GM20431 (cell line): ENCODE measurements at regions not wholly inside any gene's neighbourhood (a gene's known extent, or its start where the extent isn't known, plus 50 kb on each side); places are given as distances from the start of the nearest gene placed in this dataset.
"Not testable (repeated sequence)": the region's sequence is repeated elsewhere in the genome, so short reads cannot be mapped to it uniquely, and the experiment has no call there.

Experiments
- in situ Hi-C: fragments of 300-500 bp; cut with MseI, MboI; formaldehyde crosslinking; loops from one replicate; pipeline ENCODE4 v1.15.0; 2020; ENCODE audit warnings: low sequenced_read_pairs; ENCODE audit not compliant: unreplicated experiment

DNA sequence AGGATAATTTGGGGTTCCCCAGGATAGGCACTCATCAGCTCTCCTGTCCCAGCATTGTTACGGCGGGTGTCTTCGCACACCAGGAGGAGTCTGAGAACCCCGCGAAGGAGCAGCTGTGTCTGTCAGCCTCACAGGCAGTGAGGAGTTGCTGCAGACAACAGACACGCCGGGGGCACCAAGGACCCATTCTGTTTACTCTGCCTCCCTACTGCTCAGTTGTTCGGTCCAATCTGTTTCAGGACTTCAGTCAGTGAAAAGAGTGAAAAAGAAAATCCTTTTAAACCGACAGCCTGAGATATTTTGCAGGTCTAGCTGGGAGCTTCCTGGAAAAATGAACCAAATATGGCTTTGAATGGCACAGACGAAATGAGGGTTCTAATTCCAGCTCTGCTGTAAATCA lies 288.4 kb downstream of the OMA1 start:
- in situ Hi-C loops: no loop called here

DNA sequence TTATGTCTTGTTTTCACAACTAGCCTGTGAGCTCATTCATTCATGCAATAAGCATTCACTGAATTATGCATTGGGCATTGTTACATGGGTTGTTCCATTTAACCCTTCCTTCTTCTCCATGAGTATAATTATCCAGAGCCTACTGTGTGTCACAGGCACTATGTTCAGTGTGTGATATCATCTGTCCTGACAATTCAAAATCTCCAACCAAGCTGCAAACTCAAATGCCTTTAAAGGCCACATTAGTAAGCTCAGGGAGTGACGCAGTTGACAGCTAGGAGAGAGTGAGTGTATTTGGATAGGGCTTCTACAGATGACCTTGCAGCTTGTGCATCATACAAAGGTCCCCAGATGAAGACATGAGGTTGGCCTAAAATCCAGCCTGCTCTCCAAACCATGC lies 289.5 kb downstream of the OMA1 start:
- in situ Hi-C loops: no loop called here

DNA sequence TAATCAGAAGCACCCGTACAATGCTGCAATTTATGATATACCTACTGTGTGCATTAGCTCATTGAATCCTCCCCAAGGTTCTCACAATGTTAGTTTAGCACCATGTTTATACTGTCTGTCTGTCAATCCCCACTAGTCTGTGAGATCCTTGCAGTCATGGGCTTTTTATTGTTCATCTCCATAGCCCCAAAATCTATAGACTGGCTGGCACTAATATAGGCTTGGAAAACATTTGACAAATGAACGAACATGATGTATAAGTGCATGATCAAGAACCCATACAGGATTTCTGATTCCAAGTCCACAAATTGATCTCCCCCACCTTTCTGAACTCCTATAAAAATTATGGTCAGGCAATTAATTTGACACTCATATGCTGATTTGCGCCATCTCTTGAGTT lies 290.0 kb downstream of the OMA1 start:
- in situ Hi-C loops: no loop called here

DNA sequence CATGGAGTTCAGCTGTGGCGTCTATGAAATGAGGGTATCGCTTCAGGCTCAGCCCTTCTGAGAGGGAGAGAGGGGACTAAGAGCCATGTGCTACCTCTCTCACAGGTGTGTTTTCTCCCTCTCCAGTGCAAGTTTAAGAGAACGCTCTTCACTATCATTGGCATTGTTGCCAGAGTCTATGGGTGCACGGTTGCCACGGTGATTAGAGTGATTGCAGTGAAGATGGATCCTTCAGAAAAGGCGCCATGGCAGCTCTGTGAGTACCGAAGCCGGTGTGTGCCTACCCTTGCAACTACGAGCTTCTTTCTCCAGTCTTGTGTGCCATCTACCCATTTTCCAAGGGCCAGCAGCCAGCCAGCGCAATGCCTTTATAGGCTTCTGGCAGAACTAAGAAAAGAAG lies 290.5 kb downstream of the OMA1 start:
- in situ Hi-C loops: no loop called here

DNA sequence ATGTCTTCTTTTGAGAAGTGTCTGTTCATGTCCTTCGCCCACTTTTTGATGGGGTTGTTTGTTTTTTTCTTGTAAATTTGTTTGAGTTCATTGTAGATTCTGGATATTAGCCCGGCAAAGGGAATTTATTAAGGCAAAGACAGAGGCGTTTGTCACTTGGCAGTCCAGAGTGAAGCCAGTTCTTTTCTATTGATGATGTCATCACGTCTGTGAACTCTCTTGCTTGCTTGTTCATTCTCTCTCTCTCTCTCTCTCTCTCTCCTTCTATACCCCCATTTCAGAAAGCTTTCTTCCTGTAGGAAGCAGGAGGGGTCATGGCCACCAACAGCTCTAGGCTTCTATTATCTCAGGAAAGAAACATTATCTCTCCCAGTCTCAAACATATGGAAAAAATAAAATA lies 291.3 kb downstream of the OMA1 start:
- in situ Hi-C loops: no loop called here

DNA sequence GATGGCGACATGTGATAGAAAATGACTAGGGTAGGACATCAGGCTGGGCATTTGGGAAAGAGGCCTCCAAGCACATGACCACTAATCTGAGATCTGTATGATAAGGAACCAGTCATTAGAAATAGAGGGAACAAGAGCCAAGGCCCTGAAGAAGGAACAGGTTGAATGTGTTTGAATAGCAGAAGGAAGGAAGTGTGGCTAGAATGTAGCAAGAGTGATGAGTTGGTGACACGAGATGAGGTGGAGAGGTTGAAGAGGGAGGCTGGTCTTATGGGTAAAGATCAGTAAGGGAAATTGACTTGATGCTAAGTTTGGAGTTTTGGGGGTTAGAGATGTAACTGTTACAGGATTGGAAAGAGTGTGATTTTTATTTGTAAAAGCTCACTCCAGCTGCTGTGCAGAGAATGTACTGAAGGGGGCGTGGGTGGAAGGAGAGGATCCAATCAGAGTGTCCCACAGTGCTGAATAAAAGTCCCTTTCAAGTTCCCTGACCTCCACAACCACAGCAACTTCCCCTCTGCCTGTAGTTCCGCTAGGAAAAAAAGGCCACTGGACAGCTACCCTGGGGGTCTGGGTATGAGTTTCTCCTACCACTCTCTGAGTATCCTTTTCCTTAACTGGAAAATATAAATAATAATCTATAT lies 295.0 kb downstream of the OMA1 start:
- in situ Hi-C loops: no loop called here

DNA sequence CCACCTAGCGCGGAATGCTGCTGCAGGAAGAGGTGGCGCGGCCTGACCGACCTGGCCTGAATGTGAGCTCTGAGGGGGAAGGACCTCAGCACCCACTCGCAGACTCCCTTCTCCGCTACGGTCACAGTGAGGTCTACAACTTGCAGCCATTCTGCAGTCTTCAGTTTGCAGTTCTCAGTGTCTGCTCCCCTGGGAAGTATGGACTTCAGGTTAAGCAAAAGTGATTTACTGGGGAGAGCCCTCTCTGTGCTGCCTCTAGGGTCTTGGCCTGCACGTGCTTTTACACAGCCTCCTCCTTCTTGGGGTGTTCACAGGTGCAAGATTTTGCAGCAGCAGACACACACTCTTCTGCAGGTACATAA lies 296.0 kb downstream of the OMA1 start:
- in situ Hi-C loops: no loop called here

DNA sequence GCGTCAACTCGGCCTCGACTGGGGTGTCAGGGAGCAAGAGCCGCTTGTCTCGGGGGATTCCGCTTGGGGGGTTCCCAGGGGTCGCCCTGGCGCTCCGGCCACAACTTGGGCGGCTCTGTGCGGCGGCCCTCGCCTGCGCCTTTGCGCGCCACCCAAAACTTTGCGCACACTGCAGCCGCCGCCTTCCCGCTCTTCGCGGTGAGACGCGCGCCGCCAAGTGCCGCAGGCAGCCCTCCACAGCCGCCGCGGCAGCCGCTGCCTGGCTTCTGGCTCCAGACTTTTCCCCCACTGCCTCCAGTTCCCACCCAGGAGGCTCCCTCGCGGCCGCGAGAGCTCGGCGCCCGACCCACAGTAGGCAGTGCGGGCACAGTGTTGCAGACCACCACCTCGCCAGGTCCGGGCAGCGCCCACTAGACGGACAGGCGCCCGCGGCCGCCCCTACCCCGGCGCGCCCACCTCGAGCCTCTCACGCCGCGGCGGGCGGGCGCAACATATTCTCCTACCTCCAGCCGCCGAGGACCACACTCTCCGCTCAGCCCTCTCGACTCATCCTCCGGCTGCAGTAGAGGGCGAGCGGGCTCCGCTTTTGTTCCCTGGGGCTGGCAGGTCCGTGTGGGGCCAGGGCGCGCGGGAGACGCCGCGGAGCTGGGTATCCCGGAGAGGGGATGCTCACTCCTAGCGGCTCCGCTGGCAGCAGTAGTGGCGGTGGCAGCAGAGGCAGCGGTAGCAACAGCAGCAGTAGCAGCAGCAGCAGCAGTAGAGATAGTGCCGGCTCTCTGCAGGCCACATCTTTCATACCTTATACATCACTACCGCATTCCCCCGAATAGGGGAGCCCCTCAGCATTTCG lies 296.6 kb downstream of the OMA1 start:
- in situ Hi-C loops: no loop called here

DNA sequence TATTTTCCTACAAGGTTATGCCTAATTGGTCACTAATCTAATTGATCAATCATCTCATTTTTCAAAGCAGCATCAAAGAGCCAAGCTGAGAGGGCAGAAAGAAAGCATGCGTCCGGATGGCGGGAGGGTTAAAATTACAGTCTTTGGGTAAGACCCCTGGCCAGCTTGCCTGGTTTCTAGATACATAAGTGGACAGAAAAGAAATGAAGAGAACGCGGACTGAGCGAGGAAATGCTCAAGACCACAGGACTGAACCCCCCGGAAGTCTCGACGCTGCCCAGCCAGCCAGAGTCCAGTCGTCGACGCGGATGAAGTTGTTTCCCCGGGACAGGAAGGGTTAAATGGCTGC lies 297.2 kb downstream of the OMA1 start:
- in situ Hi-C loops: no loop called here

DNA sequence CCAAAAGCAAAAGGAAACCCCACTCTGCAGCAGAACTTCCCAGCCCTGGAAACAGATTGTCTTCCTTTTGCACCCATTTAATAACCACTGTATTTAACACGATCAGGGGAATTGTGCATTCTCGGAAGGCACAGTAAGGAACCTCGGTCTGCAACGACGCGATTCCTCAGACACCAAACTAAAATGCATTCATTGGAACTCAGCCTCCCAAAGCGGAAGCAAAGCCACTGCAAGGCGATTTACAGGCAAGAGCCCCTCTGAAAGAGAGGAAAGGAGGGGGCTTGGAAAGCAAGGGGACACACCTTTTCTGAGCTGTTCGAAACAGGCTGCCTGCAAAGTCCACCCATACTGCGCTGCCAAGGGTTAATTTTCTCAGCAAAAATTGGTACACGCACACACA lies 297.7 kb downstream of the OMA1 start:
- in situ Hi-C loops: no loop called here

DNA sequence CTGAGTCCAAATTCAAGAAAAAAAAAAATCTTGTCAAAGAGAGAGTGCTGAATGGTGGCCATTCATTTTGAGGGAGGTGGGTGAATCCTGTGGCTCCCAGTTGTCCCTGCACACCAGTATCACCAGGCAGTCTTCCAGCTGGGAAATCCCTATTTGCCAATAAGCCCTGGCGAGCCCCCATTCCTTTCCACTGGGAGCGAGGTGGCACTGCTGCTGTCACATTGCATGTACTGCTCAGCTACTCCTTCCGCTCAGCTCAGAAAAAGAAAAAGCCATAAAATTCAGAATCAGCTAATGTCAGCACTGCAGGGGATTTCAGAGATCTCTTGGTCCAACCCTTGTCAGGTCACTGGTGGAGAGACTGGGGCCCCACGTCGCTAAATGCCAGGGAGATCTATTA lies 298.5 kb downstream of the OMA1 start:
- in situ Hi-C loops: no loop called here

DNA sequence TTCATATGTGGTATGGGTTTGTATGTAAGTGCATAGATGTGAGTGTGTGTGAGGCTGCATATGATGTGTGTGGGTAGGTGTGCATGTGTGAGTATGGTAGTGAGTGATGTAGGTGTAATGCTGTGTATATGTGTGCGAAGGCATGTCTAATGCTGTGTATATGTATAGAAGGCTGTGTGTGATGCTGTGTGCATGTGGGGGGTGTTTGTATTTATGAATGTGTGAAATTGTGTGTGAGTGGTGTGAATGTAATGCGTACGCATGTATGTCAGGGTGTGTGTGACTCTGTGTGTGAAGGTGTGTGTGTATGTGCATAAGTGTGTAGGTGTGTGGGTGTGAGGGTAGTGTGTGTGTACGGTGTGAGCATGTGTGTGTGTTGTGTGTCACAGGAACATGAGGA lies 300.0 kb downstream of the OMA1 start:
- in situ Hi-C loops: no loop called here

DNA sequence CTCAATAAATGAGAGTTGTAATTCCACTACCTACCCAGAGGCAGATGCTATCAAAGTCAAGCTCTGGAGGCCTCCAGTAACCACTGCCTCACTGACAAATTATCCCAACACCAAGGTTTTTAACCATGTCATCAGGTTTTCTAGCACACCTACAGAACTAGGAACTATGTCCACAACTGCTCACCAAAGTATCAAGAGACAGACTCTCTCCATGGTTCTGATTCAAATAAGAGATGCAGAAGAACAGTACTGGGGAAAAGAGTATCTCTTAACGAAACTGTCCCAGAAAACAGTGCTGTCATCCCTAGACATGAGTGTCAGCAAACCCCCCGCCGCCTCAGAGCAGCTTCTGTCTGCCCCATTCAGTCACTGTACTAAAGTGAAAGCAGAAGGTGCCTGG lies 301.7 kb downstream of the OMA1 start:
- in situ Hi-C loops: no loop called here

DNA sequence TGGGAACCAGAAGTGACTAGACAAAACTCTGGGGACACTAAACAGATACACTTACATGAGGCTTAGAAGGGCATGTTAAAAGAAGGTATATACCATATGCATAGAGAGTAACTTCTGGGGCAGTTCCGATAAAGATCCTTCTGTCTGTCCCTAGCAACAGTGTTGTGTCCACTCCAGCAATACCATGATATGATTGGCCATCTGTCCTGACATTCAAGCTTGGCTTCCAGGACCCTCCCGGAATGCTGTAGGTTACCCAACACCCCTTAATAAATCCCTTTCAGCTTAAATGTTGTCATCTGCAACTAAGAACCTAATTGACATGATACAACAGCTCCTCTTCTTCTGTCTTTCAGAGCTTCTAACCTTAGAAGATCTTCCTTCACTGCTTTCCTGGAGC lies 307.7 kb downstream of the OMA1 start:
- in situ Hi-C loops: no loop called here

DNA sequence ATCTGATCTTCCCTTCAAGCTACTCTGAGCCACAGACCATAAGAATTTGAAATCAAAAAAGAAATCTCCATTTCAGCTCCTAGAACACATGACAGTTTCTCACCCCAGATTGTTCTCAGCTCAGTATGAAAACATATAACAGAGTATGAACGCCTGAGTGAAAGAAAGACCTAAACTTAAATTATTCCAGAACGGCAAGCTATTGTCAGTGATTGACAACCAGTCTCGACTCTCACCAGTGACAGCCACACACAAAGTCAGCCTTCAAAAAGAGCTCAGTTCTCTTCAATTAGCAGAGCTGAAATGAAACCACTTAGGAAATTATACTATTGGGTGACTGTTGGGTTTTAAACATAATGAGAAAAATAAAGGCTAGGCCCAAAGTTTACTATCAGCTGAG lies 312.8 kb downstream of the OMA1 start:
- in situ Hi-C loops: no loop called here

DNA sequence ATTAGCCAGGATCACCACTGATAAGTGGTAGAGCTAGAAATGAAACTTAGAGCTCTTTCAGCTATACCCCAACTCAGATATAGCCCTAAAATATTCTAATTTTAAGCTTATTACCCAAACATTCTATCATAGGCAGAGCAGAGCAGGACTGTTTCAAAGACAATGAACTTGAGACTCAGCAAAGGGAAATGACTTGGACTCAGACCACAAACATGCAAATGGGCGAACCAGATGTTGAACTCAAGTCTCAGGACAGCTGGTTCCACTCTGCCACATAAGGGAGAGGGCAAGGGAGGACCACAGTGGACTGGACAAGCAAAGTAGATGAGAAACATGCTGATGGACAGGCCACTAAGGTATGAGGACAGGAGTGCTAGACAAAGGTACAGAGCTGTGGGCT lies 315.3 kb downstream of the OMA1 start:
- in situ Hi-C loops: no loop called here

DNA sequence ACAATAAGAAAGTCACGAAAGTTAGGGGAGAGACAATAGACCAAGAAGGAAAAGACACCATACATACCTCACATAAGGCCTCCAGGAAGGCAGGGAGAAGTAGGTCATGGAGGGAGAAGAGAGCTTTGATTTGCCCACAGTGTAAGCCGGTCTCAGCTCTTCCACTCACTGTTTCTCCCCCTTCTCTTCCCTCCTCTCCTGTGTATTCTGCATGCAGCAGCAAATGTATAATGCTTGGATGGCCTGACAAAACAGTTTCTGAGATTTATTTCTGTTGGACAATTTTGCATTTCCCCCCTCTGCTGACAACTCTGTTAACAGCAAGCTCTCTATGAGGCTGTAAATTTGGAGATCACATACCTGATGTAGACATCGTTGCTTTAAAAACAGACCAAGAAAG lies 318.9 kb downstream of the OMA1 start:
- in situ Hi-C loops: no loop called here

DNA sequence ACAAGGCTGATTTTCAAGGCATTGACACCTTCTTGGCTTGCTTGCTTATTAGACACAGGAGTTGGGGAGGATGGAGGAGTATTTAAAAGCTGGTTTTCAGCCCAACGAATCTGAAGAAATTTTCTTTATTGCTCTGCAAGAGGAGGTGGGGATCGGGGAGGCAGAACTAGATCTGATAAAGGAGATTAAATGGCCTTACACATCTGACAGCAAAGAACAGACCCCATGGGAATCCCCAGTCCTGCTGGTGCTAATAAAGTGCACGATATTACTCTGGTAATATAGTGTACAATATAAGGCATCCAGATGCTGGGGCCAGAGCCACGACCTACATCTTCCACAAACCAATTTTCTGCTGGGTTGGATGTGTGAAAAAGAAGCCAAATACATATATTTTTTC lies 323.0 kb downstream of the OMA1 start:
- in situ Hi-C loops: no loop called here

DNA sequence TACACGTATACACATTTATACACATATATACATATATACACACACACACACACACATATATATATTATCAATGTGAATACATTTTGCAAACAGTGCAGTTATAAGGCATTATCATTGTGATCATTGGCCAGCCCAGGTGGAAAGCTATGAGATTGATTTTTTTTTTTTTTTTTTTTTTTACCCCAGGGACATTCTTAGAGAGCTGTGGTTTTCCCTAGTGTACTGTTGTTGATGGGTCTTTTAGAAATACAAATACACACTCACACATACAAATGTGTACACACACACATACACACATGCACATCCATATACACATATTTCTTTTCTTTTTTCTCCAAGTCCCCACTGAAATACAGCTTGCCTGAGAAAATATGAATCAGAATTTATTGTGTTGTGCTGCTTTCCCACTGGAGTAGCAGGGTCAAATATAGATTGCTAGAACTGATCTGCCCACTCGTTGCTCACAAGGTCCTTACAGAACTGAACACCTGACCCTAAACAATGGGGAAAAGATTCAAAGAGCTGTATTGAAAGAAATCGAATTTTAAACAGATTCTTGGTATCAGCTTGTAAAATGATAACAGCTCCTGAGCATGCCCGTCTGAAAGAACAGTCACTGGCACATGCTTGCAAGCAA lies 325.6 kb downstream of the OMA1 start:
- in situ Hi-C loops: no loop called here

DNA sequence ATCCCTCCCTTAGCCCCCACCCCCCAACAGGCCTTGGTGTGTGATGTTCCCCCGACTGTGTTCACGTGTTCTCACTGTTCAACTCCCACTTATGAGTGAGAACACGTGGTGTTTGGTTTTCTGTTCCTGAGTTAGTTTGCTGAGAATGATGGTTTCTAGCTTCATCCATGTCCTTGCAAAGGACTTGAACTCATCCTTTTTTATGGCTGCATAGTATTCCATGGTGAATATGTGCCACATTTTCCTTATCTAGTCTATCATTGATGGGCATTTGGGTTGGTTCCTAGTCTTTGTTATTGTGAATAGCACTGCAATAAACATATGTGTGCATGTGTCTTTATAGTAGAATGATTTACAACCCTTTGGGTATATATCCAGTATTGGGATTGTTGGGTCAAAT lies 330.4 kb downstream of the OMA1 start:
- in situ Hi-C loops: not testable (repeated sequence)

DNA sequence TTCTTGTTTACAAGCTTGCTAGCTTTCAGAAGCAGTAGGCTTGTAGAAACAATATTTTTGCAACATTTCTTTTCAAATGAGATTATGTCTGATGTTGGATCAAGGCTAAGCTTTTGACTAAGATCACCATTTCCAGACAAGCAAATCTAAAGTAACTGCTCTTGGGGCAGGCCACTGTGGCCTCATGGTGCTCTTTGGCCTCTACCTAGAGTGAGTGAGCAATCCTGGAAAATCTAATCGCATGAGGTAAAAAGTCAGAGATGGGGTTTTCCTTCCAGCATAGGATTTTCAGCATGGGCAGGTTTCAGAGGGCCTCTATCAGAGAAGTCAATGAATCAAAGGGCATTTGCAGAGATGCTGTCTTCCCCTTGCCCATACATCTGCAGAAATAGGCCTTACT lies 331.9 kb downstream of the OMA1 start:
- in situ Hi-C loops: no loop called here

DNA sequence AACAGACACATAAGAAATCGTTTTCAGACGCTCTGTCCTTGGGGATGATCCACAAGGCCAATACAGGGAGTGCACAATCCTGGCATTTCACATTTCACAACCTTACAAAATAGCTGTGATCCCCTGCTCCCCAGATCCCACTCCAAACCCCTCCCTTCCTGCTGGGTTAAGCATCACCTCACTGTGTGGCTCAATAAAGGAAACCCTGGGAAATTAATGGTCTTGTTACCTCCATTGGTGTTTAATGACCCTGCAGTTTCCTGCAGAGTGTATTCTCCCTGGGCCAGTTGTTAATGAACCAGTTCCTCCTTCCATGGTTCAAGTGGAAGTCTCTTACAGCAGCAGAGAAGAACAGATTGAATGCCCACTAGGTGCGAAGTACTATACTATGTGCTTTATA lies 334.7 kb downstream of the OMA1 start:
- in situ Hi-C loops: no loop called here
